Trophoblast cell (in vitro differentiated cells and primary cell): ENCODE measurements at regions not wholly inside any gene's neighbourhood (a gene's known extent, or its start where the extent isn't known, plus 50 kb on each side); places are given as distances from the start of the nearest gene placed in this dataset.

Source experiments
- DNase-seq, 2 donors: peaks; one replicate each; pipeline ENCODE4 v3.0.0-alpha.2; 2016
- H2AFZ ChIP-seq: 2 replicates; pipeline ENCODE4 v1.6.1; 2013; ENCODE audit warnings: low read length, moderate library complexity, mild to moderate bottlenecking; ENCODE audit not compliant: insufficient read depth, poor library complexity
- H2AK5ac ChIP-seq: 2 replicates; pipeline ENCODE4 v1.6.1; 2013; ENCODE audit warnings: mild to moderate bottlenecking, low read length
- H2BK120ac ChIP-seq: 2 replicates; pipeline ENCODE4 v1.6.1; 2013; ENCODE audit warnings: low read length, mild to moderate bottlenecking, moderate library complexity; ENCODE audit not compliant: insufficient read depth, poor library complexity
- H2BK12ac ChIP-seq: 2 replicates; pipeline ENCODE4 v1.6.1; 2013; ENCODE audit warnings: mild to moderate bottlenecking, low read length, moderate library complexity
- H2BK5ac ChIP-seq: 2 replicates; pipeline ENCODE4 v1.6.1; 2013; ENCODE audit warnings: low read length, low read depth, moderate library complexity, mild to moderate bottlenecking; ENCODE audit not compliant: poor library complexity
- H3K14ac ChIP-seq: 2 replicates; pipeline ENCODE4 v1.6.1; 2013; ENCODE audit warnings: mild to moderate bottlenecking, low read length
- H3K18ac ChIP-seq: 2 replicates; pipeline ENCODE4 v1.6.1; 2013; ENCODE audit warnings: mild to moderate bottlenecking, low read length
- H3K23ac ChIP-seq: 2 replicates; pipeline ENCODE4 v1.6.1; 2013; ENCODE audit warnings: low read length
- H3K27ac ChIP-seq: 2 replicates; pipeline ENCODE4 v1.5.1; 2013; ENCODE audit warnings: low read depth, mild to moderate bottlenecking, inconsistent platforms, low read length, moderate library complexity
- H3K27me3 ChIP-seq: 2 replicates; pipeline ENCODE4 v1.6.1; 2013; ENCODE audit warnings: inconsistent platforms, mild to moderate bottlenecking, low read length, moderate library complexity; ENCODE audit not compliant: insufficient read depth
- H3K36me3 ChIP-seq, 2 experiments: 1 replicate in 1 of 2; 2 replicates in 1 of 2; pipeline ENCODE4 v1.6.1; 2013; ENCODE audit warnings: low read length in 2 of 2, mild to moderate bottlenecking in 2 of 2, moderate library complexity in 1 of 2; ENCODE audit not compliant: insufficient read depth in 2 of 2, control insufficient read depth in 1 of 2
- H3K4ac ChIP-seq: 2 replicates; pipeline ENCODE4 v1.6.1; 2013; ENCODE audit warnings: low read depth, mild to moderate bottlenecking, low read length, moderate library complexity
- H3K4me1 ChIP-seq, 2 experiments: 1 replicate in 1 of 2; 2 replicates in 1 of 2; pipeline ENCODE4 v1.6.1; 2013; ENCODE audit warnings: low read length in 2 of 2, mild to moderate bottlenecking in 2 of 2, moderate library complexity in 1 of 2; ENCODE audit not compliant: insufficient read depth in 2 of 2, control insufficient read depth in 1 of 2
- H3K4me2 ChIP-seq: 2 replicates; pipeline ENCODE4 v1.6.1; 2013; ENCODE audit warnings: inconsistent platforms, mild to moderate bottlenecking, low read length, moderate library complexity
- H3K4me3 ChIP-seq: 2 replicates; pipeline ENCODE4 v1.5.1; 2013; ENCODE audit warnings: mild to moderate bottlenecking, low read depth, low read length, inconsistent platforms
- H3K79me1 ChIP-seq: one replicate; pipeline ENCODE4 v1.6.1; 2013; ENCODE audit warnings: low read length
- H3K79me2 ChIP-seq: 2 replicates; pipeline ENCODE4 v1.6.1; 2013; ENCODE audit warnings: low read length, mild to moderate bottlenecking; ENCODE audit not compliant: control insufficient read depth, insufficient read depth, poor library complexity
- H3K9ac ChIP-seq: 2 replicates; pipeline ENCODE4 v1.6.1; 2013; ENCODE audit warnings: mild to moderate bottlenecking, low read length
- H3K9me3 ChIP-seq: 2 replicates; pipeline ENCODE4 v1.6.1; 2013; ENCODE audit warnings: low read depth, mild to moderate bottlenecking, control low read depth, inconsistent platforms, low read length; ENCODE audit not compliant: insufficient read depth
- H4K12ac ChIP-seq: 2 replicates; pipeline ENCODE4 v1.6.1; 2013; ENCODE audit warnings: low read depth, mild to moderate bottlenecking, low read length, moderate library complexity
- H4K8ac ChIP-seq: 2 replicates; pipeline ENCODE4 v1.6.1; 2013; ENCODE audit warnings: low read depth, mild to moderate bottlenecking, low read length, moderate library complexity
- H4K91ac ChIP-seq: one replicate; pipeline ENCODE4 v1.6.1; 2013; ENCODE audit warnings: low read depth, mild to moderate bottlenecking, low read length, moderate library complexity
- WGBS: extraction: QIAGEN DNeasy Blood & Tissue Kit; methylation state at CpG from one replicate; pipeline ENCODE4 v1.1.7; 2013; ENCODE audit warnings: missing lambda C conversion rate; ENCODE audit not compliant: insufficient read length, insufficient coverage; ENCODE audit errors: extremely low coverage; 5-methylcytosine and 5-hydroxymethylcytosine counted together

DNA sequence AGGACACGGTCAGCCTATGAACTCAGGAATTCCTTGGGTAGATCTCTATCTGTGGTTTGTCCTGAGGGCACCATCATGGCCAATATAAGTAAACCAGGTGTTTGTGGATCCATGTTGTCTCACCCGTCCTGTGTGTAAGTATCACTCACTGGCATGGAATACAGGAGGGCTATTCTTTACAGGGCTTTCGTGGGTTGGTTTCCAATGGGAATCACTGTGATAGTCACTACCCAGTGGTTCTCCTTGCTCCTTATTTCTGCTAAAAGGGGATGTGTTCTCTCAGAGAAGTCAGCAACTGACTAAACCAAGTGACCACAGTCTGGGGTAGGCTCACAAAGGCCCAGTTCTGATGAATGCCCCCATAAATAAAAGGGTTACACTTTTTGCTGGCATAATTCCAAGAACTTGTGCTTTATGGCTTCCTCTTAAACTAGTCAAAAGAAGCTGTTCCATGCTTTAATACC is 236.7 kb upstream of the JADE1 start:
- Histone ChIP-seq H3K14ac (peak overlapping the region; percentile 62), H4K91ac (peak overlapping the region; percentile 89), H4K12ac (no peak overlapping the region), H3K4me1 (peaks cover 6 to 12% of the 10 kb centered on the region in 2 experiments), H3K36me3 (no peaks in the 10 kb centered on the region), H3K27me3 (no peaks in the 10 kb centered on the region), H3K23ac (no peak overlapping the region), H2BK5ac (peak overlapping the region; percentile 85), H3K4me2 (no peak overlapping the region), H2AK5ac (no peak overlapping the region), H2BK120ac (peak overlapping the region; percentile 92), H3K18ac (no peak overlapping the region), H3K9me3 (no peaks in the 10 kb centered on the region), H3K9ac (no peak overlapping the region), H3K4ac (peak overlapping the region; percentile 24), H3K4me3 (no peak overlapping the region), H3K79me2 (peaks cover 2% of the 10 kb centered on the region), H3K27ac (peak overlapping the region; percentile 85), H2AFZ (no peak overlapping the region), H3K79me1 (peaks cover 23% of the 10 kb centered on the region), H2BK12ac (peak overlapping the region; percentile 96), H4K8ac (peak overlapping the region; percentile 54)
- WGBS, result no CpG with 5 or more reads among the region's 3 CpGs
- DNase-seq, result peak; percentile 76 to 84

- Histone ChIP-seq H2BK120ac (no peak overlapping the region), H3K18ac (no peak overlapping the region), H4K12ac (no peak overlapping the region), H3K9me3 (no peaks in the 10 kb centered on the region), H2BK12ac (no peak overlapping the region), H3K36me3 (no peaks in the 10 kb centered on the region), H2BK5ac (no peak overlapping the region), H3K23ac (no peak overlapping the region), H4K8ac (no peak overlapping the region), H3K27ac (no peak overlapping the region), H2AK5ac (no peak overlapping the region), H3K27me3 (no peaks in the 10 kb centered on the region), H4K91ac (no peak overlapping the region), H3K4me2 (no peak overlapping the region), H3K9ac (no peak overlapping the region), H3K4me1 (peaks cover 6 to 12% of the 10 kb centered on the region in 2 experiments), H3K4ac (no peak overlapping the region), H3K79me1 (peaks cover 23% of the 10 kb centered on the region), H3K14ac (no peak overlapping the region), H3K4me3 (no peak overlapping the region), H3K79me2 (peaks cover 2% of the 10 kb centered on the region), H2AFZ (no peak overlapping the region)
- DNase-seq, result peak; percentile 84 to 93
These were observed 237.8 kb upstream of the JADE1 start for GRCh38 chr4:128571747-128572146.

- no CpG with 5 or more reads among the region's 6 CpGs for WGBS
- H3K9ac ChIP-seq, result no peak overlapping the region
- H3K23ac ChIP-seq, result no peak overlapping the region
- H2AFZ ChIP-seq, result no peak overlapping the region
- H4K91ac ChIP-seq, result peak overlapping the region; percentile 41
- no peak overlapping the region for H4K8ac ChIP-seq
- H3K36me3 ChIP-seq, result no peaks in the 10 kb centered on the region
- H2BK12ac ChIP-seq, result peak overlapping the region; percentile 61
- H3K79me1 ChIP-seq, result peaks cover 24% of the 10 kb centered on the region
- no peak overlapping the region for H3K18ac ChIP-seq
- no peak overlapping the region for H3K4ac ChIP-seq
- H3K27me3 ChIP-seq, result no peaks in the 10 kb centered on the region
- no peak overlapping the region for H3K4me2 ChIP-seq
- H2AK5ac ChIP-seq, result no peak overlapping the region
- H2BK5ac ChIP-seq, result no peak overlapping the region
- peaks cover 6 to 12% of the 10 kb centered on the region in 2 experiments for H3K4me1 ChIP-seq
- H3K27ac ChIP-seq, result peak overlapping the region; percentile 9
- H2BK120ac ChIP-seq, result peak overlapping the region; percentile 3
- no peak overlapping the region for H4K12ac ChIP-seq
- peaks cover 4% of the 10 kb centered on the region for H3K79me2 ChIP-seq
- no peaks in the 10 kb centered on the region for H3K9me3 ChIP-seq
- no peak overlapping the region for H3K4me3 ChIP-seq
- no peak overlapping the region for H3K14ac ChIP-seq
- DNase-seq, result peak; percentile 53 to 63
These were observed 239.0 kb upstream of the JADE1 start for GRCh38 chr4:128570387-128570975.

DNA sequence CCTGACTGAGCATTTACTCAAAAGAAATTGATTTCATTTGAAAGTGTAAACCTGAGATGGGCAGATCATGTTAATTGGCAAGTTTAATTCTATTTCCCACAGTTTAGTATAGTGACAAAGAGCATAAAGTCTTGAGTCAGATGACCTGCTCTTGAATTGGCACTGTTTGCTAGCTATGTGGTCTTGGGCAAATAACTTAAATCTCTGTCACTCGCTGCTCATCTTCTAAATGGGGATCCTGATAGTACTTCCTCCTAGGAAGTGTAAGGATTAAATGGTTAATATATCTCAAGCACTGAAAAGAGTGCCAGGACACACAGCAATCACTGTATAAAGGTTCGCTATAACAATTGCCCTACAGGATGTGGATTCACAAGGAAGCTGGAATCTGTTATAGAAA is 242.8 kb upstream of the JADE1 start:
- H2AK5ac ChIP-seq, result peak overlapping the region; percentile 99
- H3K27me3 ChIP-seq, result no peaks in the 10 kb centered on the region
- peaks cover 4% of the 10 kb centered on the region for H3K79me2 ChIP-seq
- no peak for DNase-seq
- no peak overlapping the region for H4K12ac ChIP-seq
- no peak overlapping the region for H2BK5ac ChIP-seq
- H3K23ac ChIP-seq, result no peak overlapping the region
- H3K79me1 ChIP-seq, result peaks cover 19% of the 10 kb centered on the region
- H3K27ac ChIP-seq, result no peak overlapping the region
- H2BK12ac ChIP-seq, result peak overlapping the region; percentile 99
- no peak overlapping the region for H3K4me2 ChIP-seq
- H3K4me1 ChIP-seq, result peaks cover 3 to 5% of the 10 kb centered on the region in 2 experiments
- H4K91ac ChIP-seq, result no peak overlapping the region
- peak overlapping the region; percentile 70 for H3K4ac ChIP-seq
- no peak overlapping the region for H3K4me3 ChIP-seq
- peak overlapping the region; percentile 90 for H2BK120ac ChIP-seq
- no peak overlapping the region for H4K8ac ChIP-seq
- H2AFZ ChIP-seq, result no peak overlapping the region
- H3K9ac ChIP-seq, result no peak overlapping the region
- no CpG with 5 or more reads among the region's 2 CpGs for WGBS
- H3K18ac ChIP-seq, result no peak overlapping the region
- H3K14ac ChIP-seq, result no peak overlapping the region
- no peaks in the 10 kb centered on the region for H3K9me3 ChIP-seq
- H3K36me3 ChIP-seq, result no peaks in the 10 kb centered on the region
